ENCODE measurements at regions not wholly inside any gene's neighbourhood (a gene's known extent, or its start where the extent isn't known, plus 50 kb on each side); places are given as distances from the start of the nearest gene placed in this dataset.

- no peak for DNase-seq
Observed at GRCh38 chr5:125012727-125013451, 266.4 kb upstream of the ZNF608 start.

GRCh38 chr5:125014202-125014601 lies 267.8 kb upstream of the ZNF608 start:
- DNase-seq: no peak

DNA sequence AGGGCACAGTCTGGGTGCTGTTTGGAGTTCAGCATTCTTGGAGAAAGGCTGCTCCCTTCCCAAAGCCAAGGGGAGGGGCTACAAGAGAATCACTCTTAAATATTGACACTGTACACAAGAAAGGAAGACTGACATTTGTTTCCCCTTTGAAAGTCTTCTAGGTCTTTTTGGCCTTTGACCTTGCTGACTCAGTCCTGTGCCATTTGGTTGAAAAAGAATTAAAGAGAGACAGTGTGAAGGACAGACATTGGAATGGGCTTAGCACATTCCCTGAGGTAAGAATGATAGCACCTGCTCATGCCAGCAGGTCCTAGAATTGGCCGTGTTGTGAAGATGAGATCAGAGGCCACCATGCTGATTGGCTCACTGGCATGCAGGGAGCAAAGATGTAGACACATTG lies 271.4 kb upstream of the ZNF608 start:
- DNase-seq: no peak

DNA sequence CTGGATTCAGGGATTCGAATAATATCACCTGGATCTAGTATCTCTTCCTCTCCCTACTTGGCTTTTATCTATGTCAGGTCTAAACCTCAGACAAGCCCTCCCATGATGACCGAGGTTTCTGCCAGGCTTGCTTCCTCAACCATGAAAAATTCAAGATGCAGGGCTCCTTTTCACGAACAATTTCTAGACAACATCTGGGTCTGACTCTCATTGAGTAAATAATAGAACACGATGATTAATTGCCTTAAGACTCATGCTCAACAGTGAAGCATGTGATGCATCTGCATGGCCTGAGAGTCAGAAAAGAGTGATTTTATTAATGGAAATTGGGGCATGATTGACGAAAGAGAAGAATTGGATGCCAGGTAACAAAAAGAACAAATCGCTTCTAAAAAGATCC lies 277.2 kb upstream of the ZNF608 start:
- no peak for DNase-seq

DNA sequence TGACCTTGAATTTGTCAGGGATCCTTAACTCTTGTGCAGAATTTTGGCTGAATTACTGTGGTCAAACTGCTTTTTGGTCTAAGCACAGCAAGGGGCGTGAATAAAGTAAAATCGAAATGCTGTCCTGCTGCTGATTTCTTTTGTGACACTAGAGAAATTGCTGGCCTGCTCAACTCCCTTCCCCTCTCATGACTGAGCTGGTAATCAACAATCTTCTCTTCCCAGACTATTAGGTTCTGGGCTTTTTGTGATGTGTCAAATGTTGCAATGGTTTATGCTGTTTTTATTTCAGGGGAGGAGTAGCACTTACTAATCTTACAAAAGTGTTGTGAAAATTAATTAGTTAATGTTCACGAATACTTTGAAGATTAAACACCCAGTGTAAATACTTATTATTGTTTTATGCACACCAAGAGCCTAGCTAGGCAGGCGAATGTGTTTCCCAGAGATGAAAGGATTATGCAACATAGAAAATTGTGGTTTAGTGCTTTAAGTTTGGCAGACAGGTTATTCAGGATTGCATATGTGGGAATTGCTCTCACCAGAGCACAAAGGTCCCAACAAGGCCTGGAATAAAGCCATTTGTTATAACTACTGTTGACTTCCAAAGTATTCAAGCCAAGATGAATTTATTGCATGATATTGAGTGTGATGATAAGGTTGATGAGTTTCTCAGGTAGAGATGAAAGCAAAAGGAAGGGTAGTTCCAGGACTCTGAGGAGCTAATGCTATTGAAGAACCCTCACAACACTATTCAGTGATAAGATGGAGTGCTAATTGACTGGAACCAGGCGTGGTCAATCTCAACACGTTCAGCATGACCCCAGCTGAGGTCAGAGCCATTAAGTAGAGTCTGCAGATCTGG lies 280.7 kb upstream of the ZNF608 start:
- DNase-seq: no peak

GRCh38 chr5:125032286-125032685 lies 285.8 kb upstream of the ZNF608 start:
- DNase-seq: no peak

GRCh38 chr5:125033602-125034001 lies 287.2 kb upstream of the ZNF608 start:
- DNase-seq: no peak

DNA sequence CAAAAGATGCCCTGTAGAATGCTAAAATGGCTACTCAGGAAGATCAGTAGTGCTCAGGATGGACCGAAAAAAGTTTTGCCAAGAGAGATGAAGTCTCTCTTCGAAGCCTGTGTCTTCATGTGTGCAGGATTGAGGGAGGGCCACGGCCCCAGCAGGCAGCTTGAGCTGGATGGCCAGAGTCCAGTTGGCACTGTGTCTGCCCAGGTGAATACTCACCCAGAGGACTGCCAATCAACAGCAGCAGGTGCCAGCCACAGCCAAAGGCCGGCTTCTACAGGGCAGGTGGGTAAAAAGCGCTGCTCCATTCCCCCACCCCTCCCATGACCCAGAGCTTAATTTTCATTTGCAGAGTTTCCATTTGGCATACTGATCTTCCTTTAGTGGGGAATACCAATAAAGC lies 287.9 kb upstream of the ZNF608 start:
- no peak for DNase-seq

GRCh38 chr5:125036494-125036893 lies 290.1 kb upstream of the ZNF608 start:
- DNase-seq: no peak

DNA sequence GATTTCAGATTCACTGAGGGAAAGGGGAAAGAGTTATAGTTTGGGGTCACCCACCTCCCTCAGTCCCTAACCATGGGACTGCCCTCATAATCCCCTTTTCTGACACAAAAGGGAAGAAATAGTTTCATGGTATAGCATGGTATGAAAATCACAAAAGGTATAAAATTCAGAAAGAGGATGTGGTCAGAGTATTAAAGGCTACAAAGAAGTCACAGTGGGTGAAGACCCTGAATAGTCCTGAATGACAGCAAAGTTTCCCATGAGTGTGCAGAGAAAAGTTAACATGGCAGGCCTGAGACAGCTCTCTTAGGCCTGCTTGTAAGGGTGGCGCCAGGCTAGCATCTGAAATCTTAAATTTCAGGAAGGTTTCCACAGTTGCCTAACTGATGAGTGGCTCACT lies 290.6 kb upstream of the ZNF608 start:
- DNase-seq: no peak

DNA sequence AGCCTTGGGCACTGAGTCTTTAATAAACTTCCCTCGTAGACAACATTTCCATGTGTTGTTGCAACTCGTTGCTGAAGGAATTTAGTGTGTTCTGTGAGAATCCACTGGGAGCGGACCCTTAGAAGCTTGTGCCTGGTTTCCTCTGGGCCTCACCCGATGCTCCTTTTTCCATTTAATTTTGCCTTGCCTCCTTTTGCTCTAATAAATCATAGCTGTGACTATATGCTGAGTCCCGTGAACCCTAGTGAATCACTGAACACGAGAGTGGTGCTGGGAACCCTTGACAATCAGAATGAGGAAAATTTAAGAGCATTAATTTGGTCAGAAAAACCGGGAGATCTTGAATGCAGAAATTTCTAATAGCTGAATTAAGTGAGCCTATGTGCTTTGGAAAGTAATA lies 291.1 kb upstream of the ZNF608 start:
- no peak for DNase-seq

- no peak for DNase-seq
Observed at GRCh38 chr5:125038477-125038876, 292.0 kb upstream of the ZNF608 start.

DNA sequence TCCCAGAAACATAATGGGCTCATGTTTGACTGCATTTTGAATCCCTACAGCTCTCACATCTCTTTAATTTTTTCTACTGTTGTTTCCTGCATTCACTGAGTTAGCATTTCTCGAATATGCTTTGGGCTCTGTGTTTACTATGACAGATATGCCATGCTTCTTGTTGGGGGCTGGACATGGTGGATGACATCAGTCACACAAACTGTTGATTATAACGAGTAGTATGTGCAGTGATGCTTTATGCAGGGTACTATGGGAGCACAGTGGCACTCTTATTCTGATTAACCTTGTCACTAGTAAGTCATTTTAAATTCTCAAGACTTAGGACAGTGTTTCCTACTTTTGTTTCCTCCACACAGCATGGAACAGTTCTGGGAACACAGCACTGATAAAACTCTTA lies 295.4 kb upstream of the ZNF608 start:
- DNase-seq: no peak

GRCh38 chr5:125042261-125042890 lies 295.9 kb upstream of the ZNF608 start:
- no peak for DNase-seq

DNA sequence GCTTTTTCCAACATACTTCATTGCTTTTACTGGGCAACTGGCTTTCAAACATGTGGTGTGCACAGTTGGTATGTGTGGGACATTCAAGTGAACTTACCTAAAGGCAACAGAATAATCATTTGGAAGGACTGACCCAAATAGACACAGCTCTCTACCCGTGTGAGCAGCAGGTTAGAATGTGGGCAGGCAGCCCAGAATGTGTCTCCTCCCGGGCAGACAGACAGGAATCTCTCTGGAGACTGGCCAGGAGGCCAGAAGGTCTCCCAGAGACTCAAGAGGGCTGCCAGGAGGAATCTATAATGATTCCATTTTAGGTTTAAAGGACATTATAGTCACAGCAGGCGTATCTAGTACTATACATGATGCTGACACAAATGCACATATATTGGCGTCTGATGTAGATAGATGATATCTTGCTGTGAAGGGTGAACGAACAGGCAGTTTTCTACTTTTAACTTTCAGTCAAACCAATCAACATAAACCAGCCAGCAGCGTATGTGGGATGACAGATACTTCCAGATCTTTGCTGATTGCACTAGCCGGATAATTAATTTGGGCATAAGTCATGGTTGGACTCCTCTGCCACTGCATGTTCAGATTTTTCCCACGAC lies 297.4 kb upstream of the ZNF608 start:
- DNase-seq: no peak

- DNase-seq: no peak
Observed at GRCh38 chr5:125044491-125045282, 298.2 kb upstream of the ZNF608 start.

DNA sequence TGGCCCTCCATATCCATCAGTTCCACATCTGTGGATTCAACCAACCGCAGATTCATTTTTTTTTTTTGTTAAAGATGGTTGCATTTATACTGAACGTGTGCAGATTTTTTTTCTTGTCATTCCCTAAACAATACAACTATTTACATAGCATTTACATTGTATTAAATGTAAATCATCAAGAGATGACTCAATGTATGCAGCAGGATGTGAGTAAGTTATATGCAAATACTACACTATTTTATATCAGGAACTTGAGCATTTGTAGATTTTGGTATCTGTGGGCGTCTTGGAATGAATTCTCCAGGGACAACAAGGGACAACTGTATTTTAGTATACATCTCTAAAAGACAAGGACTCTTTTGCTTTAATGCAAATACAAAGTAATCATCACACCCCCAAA lies 299.2 kb upstream of the ZNF608 start:
- no peak for DNase-seq

GRCh38 chr5:125046838-125047237 lies 300.4 kb upstream of the ZNF608 start:
- no peak for DNase-seq

DNA sequence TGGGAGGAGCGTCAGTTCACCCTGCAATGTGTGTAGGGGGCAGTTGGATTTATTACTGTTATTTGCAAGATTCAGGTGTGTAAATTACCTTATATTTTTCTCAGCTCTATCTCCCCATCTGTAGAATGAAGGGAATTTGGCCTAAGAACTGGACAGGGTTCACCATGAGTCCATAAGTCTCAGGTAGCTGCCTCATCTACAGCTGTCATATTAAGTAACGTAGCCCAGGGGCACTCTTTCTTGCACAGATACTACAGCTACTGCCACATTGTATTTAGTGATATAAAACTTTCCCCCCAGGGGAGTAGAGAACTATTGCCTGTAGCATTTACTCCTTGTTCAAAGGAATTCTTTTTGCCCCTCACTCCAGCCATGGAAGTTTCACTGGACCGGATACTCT lies 301.4 kb upstream of the ZNF608 start:
- no peak for DNase-seq

- DNase-seq: no peak
Observed at GRCh38 chr5:125049721-125050702, 303.6 kb upstream of the ZNF608 start.

DNA sequence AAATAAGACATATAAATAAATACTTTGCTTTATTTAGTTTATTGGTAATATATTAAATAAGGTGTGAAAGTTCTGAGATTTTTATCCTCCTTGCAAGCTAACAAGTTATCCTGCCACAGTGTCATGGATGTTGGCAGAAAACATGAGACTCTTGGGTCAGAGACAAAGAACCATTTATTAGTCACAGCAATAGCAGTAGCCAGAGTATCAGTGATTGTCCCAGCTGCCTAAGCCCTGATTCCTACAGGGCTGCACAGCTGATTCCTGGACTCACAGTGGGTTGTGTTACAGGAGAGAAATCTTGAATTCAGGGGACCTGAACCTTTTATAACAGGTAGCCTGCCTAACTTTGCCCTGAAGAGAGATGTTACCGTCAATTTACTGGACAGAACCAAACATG lies 304.5 kb upstream of the ZNF608 start:
- no peak for DNase-seq
